PC-9 (cell line): ENCODE measurements at regions not wholly inside any gene's neighbourhood (a gene's known extent, or its start where the extent isn't known, plus 50 kb on each side); places are given as distances from the start of the nearest gene placed in this dataset.
A peak's percentile ranks its signal among the peaks of the same experiment; 100 is the strongest.

Experiments
- BruUV-seq: library from RNA; stranded (reverse); fragments of 400-500 nt; replicated peaks from 2 replicates; lab custom pipeline; 2021; lab: Mats Ljungman, UMichigan
- CTCF ChIA-PET: fragments of 300-600 bp; sonication (Branson Sonifier 250); formaldehyde crosslinking; loops from one replicate; lab custom pipeline; 2022; ENCODE audit warnings: antibody characterized with exemption; lab: Charles Lee
- POLR2A ChIA-PET: fragments of 300-600 bp; sonication (Branson Sonifier 250); formaldehyde crosslinking; loops from one replicate; lab custom pipeline; 2022; ENCODE audit warnings: antibody characterized with exemption; ENCODE audit not compliant: unreplicated experiment; lab: Charles Lee
- DNase-seq, 2 experiments: peaks; one replicate each; pipeline versions ENCODE4 v3.0.0 to v3.0.0-alpha.2; 2015 to 2022; ENCODE audit warnings: mixed read lengths in 1 of 2
- H2AFZ ChIP-seq: fragments of 200-600 bp; sonication (generic); 2 replicates; pipeline ENCODE4 v1.8.1; 2017; ENCODE audit warnings: antibody characterized with exemption
- H3F3A ChIP-seq: fragments of 200-600 bp; sonication (generic); 2 replicates; pipeline ENCODE4 v1.8.1; 2017; ENCODE audit warnings: antibody characterized with exemption, mild to moderate bottlenecking, low read depth; ENCODE audit not compliant: insufficient read depth
- H3K27ac ChIP-seq: fragments of 200-600 bp; sonication (generic); 2 replicates; pipeline ENCODE4 v1.6.1; 2016; ENCODE audit warnings: mixed run types
- H3K27me3 ChIP-seq: fragments of 200-600 bp; sonication (generic); 2 replicates; pipeline ENCODE4 v1.6.1; 2016; ENCODE audit warnings: low read depth, mixed run types; ENCODE audit not compliant: insufficient read depth
- H3K36me3 ChIP-seq: fragments of 200-600 bp; sonication (generic); 2 replicates; pipeline ENCODE4 v1.6.1; 2016; ENCODE audit warnings: low read depth, mixed run types
- H3K4me1 ChIP-seq: fragments of 200-600 bp; sonication (generic); replicated peaks from 2 replicates; pipeline ENCODE4 v1.6.1; 2016; ENCODE audit warnings: mixed run types; ENCODE audit not compliant: insufficient read depth
- H3K4me2 ChIP-seq: fragments of 200-600 bp; sonication (generic); 2 replicates; pipeline ENCODE4 v1.6.1; 2017; ENCODE audit warnings: mixed run types
- H3K4me3 ChIP-seq: fragments of 200-600 bp; sonication (generic); 2 replicates; pipeline ENCODE4 v1.6.1; 2016; ENCODE audit warnings: mixed run types
- H3K79me2 ChIP-seq: fragments of 200-600 bp; sonication (generic); 2 replicates; pipeline ENCODE4 v1.6.1; 2017; ENCODE audit warnings: low read depth, mixed run types
- H3K9me2 ChIP-seq: fragments of 200-600 bp; sonication (generic); 2 replicates; pipeline ENCODE4 v1.8.1; 2017; ENCODE audit warnings: mild to moderate bottlenecking; ENCODE audit not compliant: insufficient read depth
- H3K9me3 ChIP-seq: fragments of 200-600 bp; sonication (generic); 2 replicates; pipeline ENCODE4 v1.8.1; 2016; ENCODE audit warnings: low read depth; ENCODE audit not compliant: insufficient read depth
- H4K20me1 ChIP-seq: fragments of 200-600 bp; sonication (generic); 2 replicates; pipeline ENCODE4 v1.8.1; 2017; ENCODE audit not compliant: insufficient read depth
- CTCF ChIP-seq: fragments of 200-600 bp; sonication (generic); conservative IDR thresholded peaks from 2 replicates; pipeline ENCODE4 v1.6.1; 2017; ENCODE audit warnings: mixed run types, antibody characterized with exemption, mild to moderate bottlenecking, moderate library complexity
- EZH2 ChIP-seq: fragments of 200-600 bp; sonication (generic); IDR thresholded peaks from 2 replicates; pipeline ENCODE4 v1.8.0; 2017; ENCODE audit warnings: antibody characterized with exemption, low read depth
- intact Hi-C: fragments of 100-400 bp; cut with micrococcal nuclease; formaldehyde crosslinking; loops from one replicate; pipeline ENCODE4 v1.10.0; 2022; ENCODE audit not compliant: unreplicated experiment

DNA sequence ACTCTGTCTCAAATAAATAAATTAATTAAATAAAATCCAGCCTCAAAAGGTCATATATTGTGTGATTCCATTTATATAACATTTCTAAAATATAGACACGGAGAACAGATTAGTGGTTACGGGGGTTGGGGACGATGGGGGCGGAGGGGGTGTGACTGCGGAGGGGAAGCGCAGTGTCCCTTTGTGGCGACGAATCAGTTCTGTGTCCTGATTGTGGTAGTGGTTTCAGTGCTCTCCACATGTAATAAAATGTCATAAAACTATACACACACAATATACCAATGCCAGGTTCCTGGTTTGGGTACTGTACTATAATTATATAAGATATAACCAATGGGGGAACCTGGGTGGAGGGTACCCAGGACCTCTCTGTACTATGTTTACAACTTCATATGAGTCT, 186.4 kb downstream of the ANAPC1 start:
- no peaks in the 10 kb centered on the region for H3K27me3 ChIP-seq
- H4K20me1 ChIP-seq: no peaks in the 10 kb centered on the region
- H3K36me3 ChIP-seq: 0 out of 2 replicates have a peak, but pooled peaks cover 4% of the 10 kb centered on the region
- no peaks in the 10 kb centered on the region; the same call in 1 of the 2 replicates for H3K9me3 ChIP-seq
- H3K4me2 ChIP-seq: no peak overlapping the region
- H3K4me3 ChIP-seq: no peak overlapping the region
- intact Hi-C loops: no loop called here
- CTCF ChIA-PET: no interaction called here
- no peak overlapping the region for H2AFZ ChIP-seq
- DNase-seq: no peak
- H3K9me2 ChIP-seq: no peaks in the 10 kb centered on the region
- no peaks in the 10 kb centered on the region for H3K79me2 ChIP-seq
- no TSS peak for BruUV-seq
- TF ChIP-seq CTCF: no peak
- TF ChIP-seq EZH2: no peak
- peaks cover 42% of the 10 kb centered on the region for H3K4me1 ChIP-seq
- POLR2A ChIA-PET: no interaction called here
- H3F3A ChIP-seq: peaks cover 14% of the 10 kb centered on the region
- peak overlapping the region; percentile 88; the same call in 1 of the 2 replicates for H3K27ac ChIP-seq

- CTCF ChIA-PET: no interaction called here
- Histone ChIP-seq H3K9me2 (no peaks in the 10 kb centered on the region), H3K79me2 (no peaks in the 10 kb centered on the region), H2AFZ (no peak overlapping the region), H4K20me1 (no peaks in the 10 kb centered on the region), H3K27me3 (no peaks in the 10 kb centered on the region), H3K36me3 (0 out of 2 replicates have a peak, but pooled peaks cover 4% of the 10 kb centered on the region), H3K27ac (peak overlapping the region; percentile 88), H3K4me3 (no peak overlapping the region), H3K4me1 (peaks cover 47% of the 10 kb centered on the region), H3K4me2 (peak overlapping the region; percentile 67; the same call in 1 of the 2 replicates), H3F3A (peaks cover 15% of the 10 kb centered on the region), H3K9me3 (no peaks in the 10 kb centered on the region; the same call in 1 of the 2 replicates)
- no peak for TF ChIP-seq EZH2
- DNase-seq: no peak
- intact Hi-C loops: no loop called here
- POLR2A ChIA-PET: interaction anchor here (0.7 kb wide), 1 partner anchor 40 kb away, joined by 3 read pairs; no protein-coding TSS in a partner anchor
- BruUV-seq: TSS peak; percentile 88
Observed at GRCh38 chr2:111698089-111698488, 185.9 kb downstream of the ANAPC1 start.

- no TSS peak for BruUV-seq
- no peaks in the 10 kb centered on the region for H3K9me2 ChIP-seq
- ChIA-PET POLR2A (interaction anchor here (0.7 kb wide), 1 partner anchor 41 kb away, joined by 3 read pairs; no protein-coding TSS in a partner anchor), CTCF (no interaction called here)
- TF ChIP-seq EZH2: no peak
- peak; percentile 40; the same call in 1 of the 2 replicates for TF ChIP-seq CTCF
- H3K79me2 ChIP-seq: no peaks in the 10 kb centered on the region
- H2AFZ ChIP-seq: no peak overlapping the region
- H3K36me3 ChIP-seq: 0 out of 2 replicates have a peak, but pooled peaks cover 4% of the 10 kb centered on the region
- H3K4me2 ChIP-seq: peak overlapping the region; percentile 67
- peak overlapping the region; percentile 88 for H3K27ac ChIP-seq
- H3K4me1 ChIP-seq: peaks cover 56% of the 10 kb centered on the region
- peaks cover 23% of the 10 kb centered on the region for H3F3A ChIP-seq
- H3K4me3 ChIP-seq: peak overlapping the region; percentile 20; the same call in 1 of the 2 replicates
- DNase-seq: peak; percentile 87 to 99
- H4K20me1 ChIP-seq: no peaks in the 10 kb centered on the region
- intact Hi-C loops: loop anchor here (1.0 kb wide), 1 partner anchor 40 kb away; no protein-coding TSS in a partner anchor
- H3K9me3 ChIP-seq: no peaks in the 10 kb centered on the region; the same call in 1 of the 2 replicates
- H3K27me3 ChIP-seq: no peaks in the 10 kb centered on the region
Observed at GRCh38 chr2:111698743-111699554, 185.0 kb downstream of the ANAPC1 start.
